A549 (cell line): ENCODE measurements at regions not wholly inside any gene's neighbourhood (a gene's known extent, or its start where the extent isn't known, plus 50 kb on each side); places are given as distances from the start of the nearest gene placed in this dataset.

Experiments
- ATAC-seq, 2 experiments: fragments of 200-7000 bp in 1 of 2; fragments of >200 bp in 1 of 2; cut with Nextera tagmentation in 1 of 2; cut with Tn5 transposase in 1 of 2; 3 replicates each; pipeline versions ENCODE4 v1.8.0 to v1.9.1; 2018 to 2020; ENCODE audit warnings: mild to moderate bottlenecking in 1 of 2, moderate library complexity in 1 of 2
- CTCF ChIA-PET: fragments of 300-600 bp; sonication (Branson Sonifier 250); formaldehyde crosslinking; extraction: SDS; loops from one replicate; lab custom pipeline; 2021; ENCODE audit warnings: antibody characterized with exemption, inconsistent platforms; lab: Yijun Ruan, JAX
- POLR2A ChIA-PET: fragments of 350-600 bp; formaldehyde crosslinking; extraction: SDS; loops from one replicate; lab custom pipeline; 2021; ENCODE audit warnings: antibody characterized with exemption, inconsistent platforms; lab: Yijun Ruan, JAX
- DNase-seq, 2 experiments: peaks; one replicate each; pipeline versions ENCODE4 v3.0.0 to v3.0.0-alpha.2; 2011 to 2016; ENCODE audit warnings: low read depth in 1 of 2, low spot score in 1 of 2
- FAIRE-seq: peaks from 2 replicates; lab custom pipeline; 2011; peaks lifted over from hg19 to GRCh38; lab: Jason Lieb, UNC
- H3K27ac ChIP-seq, 2 experiments: fragments of >200 bp; sonication (Bioruptor Twin); formaldehyde crosslinking; 3 replicates each; pipeline ENCODE4 v1.5.1; 2016 to 2017
- H3K4me1 ChIP-seq: fragments of >200 bp; sonication (Bioruptor Twin); formaldehyde crosslinking; 3 replicates; pipeline ENCODE4 v1.6.1; 2016
- H3K4me2 ChIP-seq: fragments of >200 bp; sonication (Bioruptor Twin); formaldehyde crosslinking; 3 replicates; pipeline ENCODE4 v1.6.1; 2016
- H3K4me3 ChIP-seq: fragments of >200 bp; sonication (Bioruptor Twin); formaldehyde crosslinking; 3 replicates; pipeline ENCODE4 v1.5.1; 2016
- H3K9me3 ChIP-seq: fragments of >200 bp; sonication (Bioruptor Twin); formaldehyde crosslinking; 3 replicates; pipeline ENCODE4 v1.6.1; 2016
- CBX2 ChIP-seq: fragments of 200-600 bp; sonication (generic); IDR thresholded peaks from 2 replicates; pipeline ENCODE4 v1.6.1; 2016; ENCODE audit warnings: low read depth, mild to moderate bottlenecking, borderline replicate concordance
- CHD2 ChIP-seq: fragments of 150-350 bp; IDR thresholded peaks from 2 replicates; pipeline ENCODE4 v1.6.1; 2014; ENCODE audit warnings: low read length; ENCODE audit not compliant: partially characterized antibody
- CHD4 ChIP-seq: fragments of 200-600 bp; sonication (generic); IDR thresholded peaks from 2 replicates; pipeline ENCODE4 v1.6.1; 2016; ENCODE audit warnings: antibody characterized with exemption, mild to moderate bottlenecking, borderline replicate concordance
- EHF ChIP-seq: fragments of 250-450 bp; sonication (Bioruptor Pico); IDR thresholded peaks from 2 replicates; pipeline ENCODE4 v1.5.0; 2020; ENCODE audit warnings: mild to moderate bottlenecking
- EP300 ChIP-seq, 2 experiments: fragments of >200 bp; sonication (Bioruptor Twin); formaldehyde crosslinking; IDR thresholded peaks; 2 replicates in 1 of 2; 3 replicates in 1 of 2; pipeline ENCODE4 v1.6.1; 2016 to 2017
- FOSB ChIP-seq: fragments of 250-450 bp; sonication (Bioruptor Pico); IDR thresholded peaks from 2 replicates; pipeline ENCODE4 v1.5.0; 2020; ENCODE audit warnings: mild to moderate bottlenecking, moderate library complexity
- HDAC2 ChIP-seq: fragments of 200-600 bp; sonication (generic); IDR thresholded peaks from 2 replicates; pipeline ENCODE4 v1.6.1; 2016
- HOXB13 ChIP-seq: fragments of 250-450 bp; sonication (Bioruptor Pico); IDR thresholded peaks from 2 replicates; pipeline ENCODE4 v1.5.0; 2020; ENCODE audit warnings: low read depth, mild to moderate bottlenecking, moderate library complexity
- JUNB ChIP-seq: fragments of >200 bp; sonication (Bioruptor Twin); formaldehyde crosslinking; IDR thresholded peaks from 2 replicates; pipeline ENCODE4 v1.6.1; 2016
- KDM5A ChIP-seq: fragments of 200-600 bp; sonication (generic); IDR thresholded peaks from 2 replicates; pipeline ENCODE4 v1.6.1; 2016; ENCODE audit warnings: antibody characterized with exemption, mild to moderate bottlenecking
- MAZ ChIP-seq: fragments of 150-350 bp; IDR thresholded peaks from 2 replicates; pipeline ENCODE4 v1.6.1; 2014; ENCODE audit warnings: antibody characterized with exemption, low read depth, low read length, borderline replicate concordance
- NPAS2 ChIP-seq: fragments of 250-450 bp; sonication (Bioruptor Pico); IDR thresholded peaks from 2 replicates; pipeline ENCODE4 v1.8.0; 2022; ENCODE audit warnings: mild to moderate bottlenecking, moderate library complexity, borderline replicate concordance
- NR3C1 ChIP-seq: fragments of >200 bp; sonication (Bioruptor Twin); formaldehyde crosslinking; IDR thresholded peaks from 3 replicates; pipeline ENCODE4 v1.6.1; 2017
- POLR2A ChIP-seq: IDR thresholded peaks from 2 replicates; pipeline ENCODE4 v1.6.1; 2012; ENCODE audit warnings: mild to moderate bottlenecking, low read length
- RARB ChIP-seq: fragments of 250-450 bp; sonication (Bioruptor Pico); IDR thresholded peaks from 2 replicates; pipeline ENCODE4 v1.8.0; 2021; ENCODE audit warnings: mild to moderate bottlenecking, moderate library complexity
- RCOR1 ChIP-seq: fragments of 150-350 bp; IDR thresholded peaks from 2 replicates; pipeline ENCODE4 v1.6.1; 2014; ENCODE audit warnings: antibody characterized with exemption, low read length, low read depth
- RFX5 ChIP-seq: fragments of 450-650 bp; IDR thresholded peaks from 2 replicates; pipeline ENCODE4 v1.7.1; 2014; ENCODE audit warnings: antibody characterized with exemption, mild to moderate bottlenecking, moderate library complexity
- TFCP2L1 ChIP-seq: fragments of 250-450 bp; sonication (Bioruptor Pico); IDR thresholded peaks from 2 replicates; pipeline ENCODE4 v1.5.0; 2021; ENCODE audit warnings: mild to moderate bottlenecking
- WGBS: methylation state at CpG from one replicate; pipeline ENCODE4 v1.1.6; 2017; ENCODE audit errors: missing lambda C conversion rate; 5-methylcytosine and 5-hydroxymethylcytosine counted together
- TF ChIP-seq, protein P1 (sequence below): fragments of >200 bp; sonication (Bioruptor Twin); formaldehyde crosslinking; IDR thresholded peaks from 2 replicates; pipeline ENCODE4 v1.6.1; 2016
- TF ChIP-seq, protein P2 (sequence below): fragments of 250-450 bp; sonication (Bioruptor Pico); IDR thresholded peaks from 2 replicates; pipeline ENCODE4 v1.5.0; 2021; ENCODE audit warnings: mild to moderate bottlenecking, moderate library complexity, borderline replicate concordance
- TF ChIP-seq, protein P3 (sequence below): fragments of >200 bp; sonication (Bioruptor Twin); formaldehyde crosslinking; IDR thresholded peaks from 3 replicates; pipeline ENCODE4 v1.5.1; 2016
- TF ChIP-seq, protein P4 (sequence below): fragments of 450-650 bp; IDR thresholded peaks from 2 replicates; pipeline ENCODE4 v1.6.1; 2014; ENCODE audit warnings: antibody characterized with exemption
- TF ChIP-seq, protein P5 (sequence below): IDR thresholded peaks from 2 replicates; pipeline ENCODE4 v1.6.1; 2012; ENCODE audit warnings: low read depth, borderline replicate concordance
- TF ChIP-seq, protein P6 (sequence below): fragments of 150-350 bp; IDR thresholded peaks from 2 replicates; pipeline ENCODE4 v1.6.1; 2014; ENCODE audit warnings: low read depth, mild to moderate bottlenecking, low read length

DNA sequence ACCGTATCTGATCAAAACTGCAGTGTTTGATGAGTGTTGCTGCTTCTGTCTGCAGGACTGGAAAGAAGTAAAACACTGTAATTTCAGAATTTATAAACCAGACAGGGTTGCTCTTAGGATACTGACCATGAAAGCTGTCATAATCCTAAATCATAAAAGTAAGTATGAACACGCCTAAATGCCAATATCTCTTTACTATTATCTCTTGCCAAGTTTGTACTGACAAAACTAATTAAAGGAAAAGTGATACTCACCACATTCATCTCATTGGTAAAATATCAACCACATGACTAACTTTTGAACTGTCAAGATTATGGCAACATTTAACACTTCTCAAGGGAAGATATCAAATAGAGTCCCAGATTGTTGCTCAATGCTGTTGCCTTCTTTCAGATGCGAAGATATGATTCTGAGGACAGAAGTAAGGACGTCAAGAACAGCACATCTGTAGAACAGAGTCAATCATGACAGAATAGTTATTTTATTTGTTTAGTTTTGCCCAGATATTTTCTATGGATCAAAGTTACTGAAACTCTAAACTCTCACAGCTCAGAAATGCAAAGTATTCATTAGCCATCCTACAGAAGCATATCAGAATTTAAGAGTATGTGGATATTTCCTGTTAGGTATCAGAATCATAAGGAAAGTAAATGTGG is 61.4 kb upstream of the COL8A1 start:
- 12% methylated on average over 4 of the region's 4 CpGs for WGBS
- POLR2A ChIA-PET, result no interaction called here

DNA sequence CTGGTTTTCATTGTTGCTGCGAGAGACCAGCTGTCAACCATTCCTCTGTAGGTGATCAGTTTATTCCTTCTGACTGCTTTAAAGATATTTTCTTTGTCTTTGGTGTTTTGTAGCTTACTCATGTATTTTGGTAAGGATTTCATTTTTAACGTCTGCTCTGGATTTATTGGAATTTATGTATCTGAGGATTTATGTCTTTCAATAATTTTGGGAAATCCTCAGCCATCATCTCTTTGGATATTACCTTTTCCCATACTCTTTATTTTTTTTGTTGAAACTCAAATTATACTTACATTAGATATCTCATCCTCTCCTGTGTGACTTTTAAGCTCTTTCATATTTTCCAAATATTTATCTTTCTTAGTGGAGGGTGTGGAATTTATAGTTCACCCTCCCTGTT is 62.7 kb upstream of the COL8A1 start:
- TF ChIP-seq TFCP2L1 (no peak), NPAS2 (CRISPR knock-in tag) (no peak), FOSB (CRISPR knock-in tag) (no peak)
- TF ChIP-seq, protein P1, sequence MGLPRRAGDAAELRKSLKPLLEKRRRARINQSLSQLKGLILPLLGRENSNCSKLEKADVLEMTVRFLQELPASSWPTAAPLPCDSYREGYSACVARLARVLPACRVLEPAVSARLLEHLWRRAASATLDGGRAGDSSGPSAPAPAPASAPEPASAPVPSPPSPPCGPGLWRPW, result no peak
- FAIRE-seq (no peak), DNase-seq (no peak), ATAC-seq (no peak)
- H3K9me3 ChIP-seq, result no peaks in the 10 kb centered on the region
- WGBS, result 20% methylated on average over 2 of the region's 2 CpGs
- H3K4me1 ChIP-seq, result no peaks in the 10 kb centered on the region
- H3K4me2 ChIP-seq, result no peak overlapping the region
- ChIA-PET POLR2A (no interaction called here), CTCF (no interaction called here)
- no peak overlapping the region for H3K4me3 ChIP-seq
- H3K27ac ChIP-seq, result no peak overlapping the region

More for the DNA sequence above, 61.4 kb upstream of the COL8A1 start:
- no peak for DNase-seq
- Histone ChIP-seq H3K27ac (no peak overlapping the region), H3K9me3 (no peaks in the 10 kb centered on the region), H3K4me2 (no peak overlapping the region), H3K4me1 (no peaks in the 10 kb centered on the region), H3K4me3 (no peak overlapping the region)
- no peak for ATAC-seq
- no peak for FAIRE-seq
- no peak for TF ChIP-seq RFX5
- no peak for TF ChIP-seq HDAC2
- no peak for TF ChIP-seq POLR2A
- TF ChIP-seq, protein P2, sequence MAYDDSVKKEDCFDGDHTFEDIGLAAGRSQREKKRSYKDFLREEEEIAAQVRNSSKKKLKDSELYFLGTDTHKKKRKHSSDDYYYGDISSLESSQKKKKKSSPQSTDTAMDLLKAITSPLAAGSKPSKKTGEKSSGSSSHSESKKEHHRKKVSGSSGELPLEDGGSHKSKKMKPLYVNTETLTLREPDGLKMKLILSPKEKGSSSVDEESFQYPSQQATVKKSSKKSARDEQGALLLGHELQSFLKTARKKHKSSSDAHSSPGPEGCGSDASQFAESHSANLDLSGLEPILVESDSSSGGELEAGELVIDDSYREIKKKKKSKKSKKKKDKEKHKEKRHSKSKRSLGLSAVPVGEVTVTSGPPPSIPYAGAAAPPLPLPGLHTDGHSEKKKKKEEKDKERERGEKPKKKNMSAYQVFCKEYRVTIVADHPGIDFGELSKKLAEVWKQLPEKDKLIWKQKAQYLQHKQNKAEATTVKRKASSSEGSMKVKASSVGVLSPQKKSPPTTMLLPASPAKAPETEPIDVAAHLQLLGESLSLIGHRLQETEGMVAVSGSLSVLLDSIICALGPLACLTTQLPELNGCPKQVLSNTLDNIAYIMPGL (CRISPR knock-in tag), result no peak
- no peak for TF ChIP-seq RARB (CRISPR knock-in tag)
- TF ChIP-seq HOXB13, result no peak
- TF ChIP-seq, protein P3, sequence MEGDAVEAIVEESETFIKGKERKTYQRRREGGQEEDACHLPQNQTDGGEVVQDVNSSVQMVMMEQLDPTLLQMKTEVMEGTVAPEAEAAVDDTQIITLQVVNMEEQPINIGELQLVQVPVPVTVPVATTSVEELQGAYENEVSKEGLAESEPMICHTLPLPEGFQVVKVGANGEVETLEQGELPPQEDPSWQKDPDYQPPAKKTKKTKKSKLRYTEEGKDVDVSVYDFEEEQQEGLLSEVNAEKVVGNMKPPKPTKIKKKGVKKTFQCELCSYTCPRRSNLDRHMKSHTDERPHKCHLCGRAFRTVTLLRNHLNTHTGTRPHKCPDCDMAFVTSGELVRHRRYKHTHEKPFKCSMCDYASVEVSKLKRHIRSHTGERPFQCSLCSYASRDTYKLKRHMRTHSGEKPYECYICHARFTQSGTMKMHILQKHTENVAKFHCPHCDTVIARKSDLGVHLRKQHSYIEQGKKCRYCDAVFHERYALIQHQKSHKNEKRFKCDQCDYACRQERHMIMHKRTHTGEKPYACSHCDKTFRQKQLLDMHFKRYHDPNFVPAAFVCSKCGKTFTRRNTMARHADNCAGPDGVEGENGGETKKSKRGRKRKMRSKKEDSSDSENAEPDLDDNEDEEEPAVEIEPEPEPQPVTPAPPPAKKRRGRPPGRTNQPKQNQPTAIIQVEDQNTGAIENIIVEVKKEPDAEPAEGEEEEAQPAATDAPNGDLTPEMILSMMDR, result no peak
- TF ChIP-seq EP300 (IDR thresholded peaks at IDR 0.05), result no peak
- TF ChIP-seq CBX2, result no peak
- no peak for TF ChIP-seq CHD2
- CTCF ChIA-PET, result no interaction called here

DNA sequence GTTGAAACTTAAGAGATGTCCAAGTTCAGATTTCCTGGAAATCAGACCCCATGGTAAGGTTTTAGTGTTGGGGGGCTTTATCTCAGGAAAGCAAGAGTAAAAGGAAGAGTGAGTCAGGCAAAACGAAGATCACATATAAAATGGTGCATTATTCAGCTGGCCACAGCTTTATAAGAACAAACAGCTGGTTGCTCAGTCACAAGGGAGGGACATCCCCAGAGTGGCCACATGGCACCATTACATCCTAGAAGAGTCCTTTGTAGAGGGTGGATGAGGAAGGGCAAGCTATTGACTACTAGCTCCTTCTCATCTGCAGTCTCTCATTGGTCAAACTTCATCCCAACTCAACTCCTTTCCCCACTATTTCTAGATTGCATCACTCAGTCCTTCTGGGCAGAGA is 68.3 kb upstream of the COL8A1 start:
- no peak for ATAC-seq
- no peaks in the 10 kb centered on the region for H3K4me1 ChIP-seq
- H3K9me3 ChIP-seq, result no peaks in the 10 kb centered on the region
- CTCF ChIA-PET, result interaction anchor here (0.5 to 0.6 kb wide), 2 partner anchors 55 to 163 kb away, joined by 3 to 4 read pairs; no protein-coding TSS in a partner anchor
- FAIRE-seq, result no peak
- H3K4me2 ChIP-seq, result no peak overlapping the region
- H3K27ac ChIP-seq, result no peak overlapping the region
- DNase-seq, result no peak
- TF ChIP-seq FOSB (CRISPR knock-in tag), result no peak
- no peak for TF ChIP-seq RCOR1
- TF ChIP-seq CHD4, result no peak
- no peak for TF ChIP-seq KDM5A
- TF ChIP-seq, protein P2 (CRISPR knock-in tag), result no peak
- no peak for TF ChIP-seq RFX5
- TF ChIP-seq MAZ, result no peak
- TF ChIP-seq TFCP2L1, result no peak
- TF ChIP-seq JUNB, result no peak
- no peak for TF ChIP-seq EP300 (IDR thresholded peaks at IDR 0.05)
- TF ChIP-seq NR3C1, result no peak
- no peak for TF ChIP-seq EHF
- TF ChIP-seq, protein P4, sequence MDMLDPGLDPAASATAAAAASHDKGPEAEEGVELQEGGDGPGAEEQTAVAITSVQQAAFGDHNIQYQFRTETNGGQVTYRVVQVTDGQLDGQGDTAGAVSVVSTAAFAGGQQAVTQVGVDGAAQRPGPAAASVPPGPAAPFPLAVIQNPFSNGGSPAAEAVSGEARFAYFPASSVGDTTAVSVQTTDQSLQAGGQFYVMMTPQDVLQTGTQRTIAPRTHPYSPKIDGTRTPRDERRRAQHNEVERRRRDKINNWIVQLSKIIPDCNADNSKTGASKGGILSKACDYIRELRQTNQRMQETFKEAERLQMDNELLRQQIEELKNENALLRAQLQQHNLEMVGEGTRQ, result no peak
- TF ChIP-seq, protein P5, sequence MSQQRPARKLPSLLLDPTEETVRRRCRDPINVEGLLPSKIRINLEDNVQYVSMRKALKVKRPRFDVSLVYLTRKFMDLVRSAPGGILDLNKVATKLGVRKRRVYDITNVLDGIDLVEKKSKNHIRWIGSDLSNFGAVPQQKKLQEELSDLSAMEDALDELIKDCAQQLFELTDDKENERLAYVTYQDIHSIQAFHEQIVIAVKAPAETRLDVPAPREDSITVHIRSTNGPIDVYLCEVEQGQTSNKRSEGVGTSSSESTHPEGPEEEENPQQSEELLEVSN, result no peak
- TF ChIP-seq, protein P6, sequence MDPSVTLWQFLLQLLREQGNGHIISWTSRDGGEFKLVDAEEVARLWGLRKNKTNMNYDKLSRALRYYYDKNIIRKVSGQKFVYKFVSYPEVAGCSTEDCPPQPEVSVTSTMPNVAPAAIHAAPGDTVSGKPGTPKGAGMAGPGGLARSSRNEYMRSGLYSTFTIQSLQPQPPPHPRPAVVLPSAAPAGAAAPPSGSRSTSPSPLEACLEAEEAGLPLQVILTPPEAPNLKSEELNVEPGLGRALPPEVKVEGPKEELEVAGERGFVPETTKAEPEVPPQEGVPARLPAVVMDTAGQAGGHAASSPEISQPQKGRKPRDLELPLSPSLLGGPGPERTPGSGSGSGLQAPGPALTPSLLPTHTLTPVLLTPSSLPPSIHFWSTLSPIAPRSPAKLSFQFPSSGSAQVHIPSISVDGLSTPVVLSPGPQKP, result no peak
- 0% methylated on average over 1 of the region's 1 CpG for WGBS
- POLR2A ChIA-PET, result no interaction called here
- no peak overlapping the region for H3K4me3 ChIP-seq
